Neural cell (in vitro differentiated cells): ENCODE measurements at regions not wholly inside any gene's neighbourhood (a gene's known extent, or its start where the extent isn't known, plus 50 kb on each side); places are given as distances from the start of the nearest gene placed in this dataset.

Source experiments
- H2AFZ ChIP-seq: fragments of 200-600, 300-800 bp; sonication (generic), shearing (Covaris generic); 2 replicates; pipeline ENCODE4 v1.6.0; 2014; ENCODE audit warnings: low read depth, mild to moderate bottlenecking, antibody characterized with exemption, low read length, moderate library complexity
- H3F3A ChIP-seq: fragments of 200-600 bp; shearing (Covaris generic); 2 replicates; pipeline ENCODE4 v1.6.1; 2016; ENCODE audit warnings: mild to moderate bottlenecking, moderate library complexity, mixed read lengths, antibody characterized with exemption, low read length; ENCODE audit not compliant: insufficient read depth, poor library complexity, severe bottlenecking
- H3K27ac ChIP-seq: fragments of 200-600, 300-800 bp; sonication (generic), shearing (Covaris generic); 2 replicates; pipeline ENCODE4 v1.5.1; 2014; ENCODE audit warnings: mild to moderate bottlenecking, low read length, moderate library complexity
- H3K27me3 ChIP-seq: fragments of 300-800, 200-600 bp; sonication (generic), shearing (Covaris generic); 2 replicates; pipeline ENCODE4 v1.6.0; 2014; ENCODE audit warnings: mild to moderate bottlenecking, low read depth, low read length, moderate library complexity; ENCODE audit not compliant: insufficient read depth
- H3K36me3 ChIP-seq: fragments of 300-800, 200-600 bp; sonication (generic), shearing (Covaris generic); 2 replicates; pipeline ENCODE4 v1.5.1; 2014; ENCODE audit warnings: mild to moderate bottlenecking, antibody characterized with exemption, low read length, moderate library complexity; ENCODE audit not compliant: insufficient read depth
- H3K4me2 ChIP-seq: fragments of 300-800, 200-600 bp; sonication (generic), shearing (Covaris generic); 2 replicates; pipeline ENCODE4 v1.6.0; 2014; ENCODE audit warnings: mild to moderate bottlenecking, low read length
- H3K4me3 ChIP-seq: fragments of 300-800, 200-600 bp; sonication (generic), shearing (Covaris generic); 2 replicates; pipeline ENCODE4 v1.5.1; 2014; ENCODE audit warnings: mild to moderate bottlenecking, low read length, moderate library complexity
- H3K79me2 ChIP-seq: fragments of 200-600 bp; shearing (Covaris generic); replicated peaks from 2 replicates; pipeline ENCODE4 v1.6.0; 2014; ENCODE audit warnings: mild to moderate bottlenecking, low read length, moderate library complexity; ENCODE audit not compliant: insufficient read depth
- H3K9ac ChIP-seq: fragments of 300-800, 200-600 bp; sonication (generic), shearing (Covaris generic); 2 replicates; pipeline ENCODE4 v1.6.1; 2016; ENCODE audit warnings: mild to moderate bottlenecking, low read length, mixed read lengths
- H3K9me2 ChIP-seq: fragments of 200-600 bp; shearing (Covaris generic); 2 replicates; pipeline ENCODE4 v1.6.1; 2016; ENCODE audit warnings: mild to moderate bottlenecking, low read length, mixed read lengths; ENCODE audit not compliant: insufficient read depth
- H3K9me3 ChIP-seq: fragments of 200-600, 300-800 bp; sonication (generic), shearing (Covaris generic); 2 replicates; pipeline ENCODE4 v1.6.1; 2016; ENCODE audit warnings: mild to moderate bottlenecking, mixed run types, low read length, moderate library complexity, mixed read lengths
- H4K20me1 ChIP-seq: fragments of 200-600 bp; shearing (Covaris generic); 2 replicates; pipeline ENCODE4 v1.6.1; 2016; ENCODE audit warnings: mild to moderate bottlenecking, mixed run types; ENCODE audit not compliant: insufficient read depth
- EP300 ChIP-seq: fragments of 450-650 bp; conservative IDR thresholded peaks from 2 replicates; pipeline ENCODE4 v1.6.1; 2014; ENCODE audit warnings: antibody characterized with exemption, mild to moderate bottlenecking, moderate library complexity; ENCODE audit not compliant: poor library complexity, severe bottlenecking
- EZH2 ChIP-seq: fragments of 200-600, 300-800 bp; shearing (Covaris generic), sonication (generic); IDR thresholded peaks from 2 replicates; pipeline ENCODE4 v1.6.1; 2014; ENCODE audit warnings: antibody characterized with exemption, low read length, borderline replicate concordance, mild to moderate bottlenecking; ENCODE audit not compliant: insufficient read depth, poor library complexity, severe bottlenecking
- MXI1 ChIP-seq: fragments of 450-650 bp; conservative IDR thresholded peaks from 2 replicates; pipeline ENCODE4 v1.6.1; 2014; ENCODE audit warnings: antibody characterized with exemption, mild to moderate bottlenecking; ENCODE audit not compliant: poor library complexity, severe bottlenecking
- POLR2AphosphoS5 ChIP-seq: IDR thresholded peaks from 2 replicates; pipeline ENCODE4 v1.6.1; 2012
- RAD21 ChIP-seq: fragments of 450-650 bp; conservative IDR thresholded peaks from 2 replicates; pipeline ENCODE4 v1.6.1; 2014; ENCODE audit warnings: antibody characterized with exemption, mild to moderate bottlenecking, moderate library complexity
- REST ChIP-seq: IDR thresholded peaks from 2 replicates; pipeline ENCODE4 v1.6.1; 2012; ENCODE audit warnings: borderline replicate concordance
- SMC3 ChIP-seq: fragments of 450-650 bp; conservative IDR thresholded peaks from 2 replicates; pipeline ENCODE4 v1.6.1; 2014; ENCODE audit warnings: antibody characterized with exemption, mild to moderate bottlenecking, moderate library complexity; ENCODE audit not compliant: poor library complexity
- TAF1 ChIP-seq: IDR thresholded peaks from 2 replicates; pipeline ENCODE4 v1.6.1; 2012; ENCODE audit warnings: low read depth
- TF ChIP-seq, protein P1 (sequence below): fragments of 450-650 bp; IDR thresholded peaks from 2 replicates; pipeline ENCODE4 v1.5.1; 2014; ENCODE audit warnings: antibody characterized with exemption, mild to moderate bottlenecking, moderate library complexity; ENCODE audit not compliant: poor library complexity, severe bottlenecking

GRCh38 chr6:76867182-76867581, 596.1 kb downstream of the HTR1B start:
- H3K9me2 ChIP-seq, result no peaks in the 10 kb centered on the region
- H3K36me3 ChIP-seq, result no peaks in the 10 kb centered on the region
- TF ChIP-seq, protein P1, sequence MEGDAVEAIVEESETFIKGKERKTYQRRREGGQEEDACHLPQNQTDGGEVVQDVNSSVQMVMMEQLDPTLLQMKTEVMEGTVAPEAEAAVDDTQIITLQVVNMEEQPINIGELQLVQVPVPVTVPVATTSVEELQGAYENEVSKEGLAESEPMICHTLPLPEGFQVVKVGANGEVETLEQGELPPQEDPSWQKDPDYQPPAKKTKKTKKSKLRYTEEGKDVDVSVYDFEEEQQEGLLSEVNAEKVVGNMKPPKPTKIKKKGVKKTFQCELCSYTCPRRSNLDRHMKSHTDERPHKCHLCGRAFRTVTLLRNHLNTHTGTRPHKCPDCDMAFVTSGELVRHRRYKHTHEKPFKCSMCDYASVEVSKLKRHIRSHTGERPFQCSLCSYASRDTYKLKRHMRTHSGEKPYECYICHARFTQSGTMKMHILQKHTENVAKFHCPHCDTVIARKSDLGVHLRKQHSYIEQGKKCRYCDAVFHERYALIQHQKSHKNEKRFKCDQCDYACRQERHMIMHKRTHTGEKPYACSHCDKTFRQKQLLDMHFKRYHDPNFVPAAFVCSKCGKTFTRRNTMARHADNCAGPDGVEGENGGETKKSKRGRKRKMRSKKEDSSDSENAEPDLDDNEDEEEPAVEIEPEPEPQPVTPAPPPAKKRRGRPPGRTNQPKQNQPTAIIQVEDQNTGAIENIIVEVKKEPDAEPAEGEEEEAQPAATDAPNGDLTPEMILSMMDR, result no peak
- TF ChIP-seq EZH2, result no peak
- TF ChIP-seq RAD21, result no peak
- TF ChIP-seq REST, result no peak
- TF ChIP-seq SMC3, result no peak
- no peak for TF ChIP-seq EP300
- no peak for TF ChIP-seq POLR2AphosphoS5
- no peak for TF ChIP-seq MXI1
- no peak for TF ChIP-seq TAF1
- H3K9me3 ChIP-seq, result no peaks in the 10 kb centered on the region
- H3K4me2 ChIP-seq, result no peak overlapping the region
- no peak overlapping the region for H3K4me3 ChIP-seq
- no peaks in the 10 kb centered on the region for H3F3A ChIP-seq
- no peak overlapping the region for H3K9ac ChIP-seq
- no peak overlapping the region for H2AFZ ChIP-seq
- no peaks in the 10 kb centered on the region for H3K79me2 ChIP-seq
- no peaks in the 10 kb centered on the region for H4K20me1 ChIP-seq
- H3K27ac ChIP-seq, result no peak overlapping the region
- H3K27me3 ChIP-seq, result no peaks in the 10 kb centered on the region

GRCh38 chr6:76866091-76866915, 597.0 kb downstream of the HTR1B start:
- no peaks in the 10 kb centered on the region for H3K9me2 ChIP-seq

More at GRCh38 chr6:76866091-76866915, 597.0 kb downstream of the HTR1B start:
- H3K4me2 ChIP-seq, result no peak overlapping the region
- no peaks in the 10 kb centered on the region for H3K79me2 ChIP-seq
- H4K20me1 ChIP-seq, result no peaks in the 10 kb centered on the region
- H3K27ac ChIP-seq, result no peak overlapping the region
- TF ChIP-seq TAF1, result no peak
- H3K27me3 ChIP-seq, result no peaks in the 10 kb centered on the region
- no peak overlapping the region for H3K9ac ChIP-seq
- no peaks in the 10 kb centered on the region for H3K9me3 ChIP-seq
- no peaks in the 10 kb centered on the region for H3K36me3 ChIP-seq
- H3K4me3 ChIP-seq, result no peak overlapping the region
- no peak overlapping the region for H2AFZ ChIP-seq
- H3F3A ChIP-seq, result no peaks in the 10 kb centered on the region
